HEK293T (cell line): ENCODE measurements at regions not wholly inside any gene's neighbourhood (a gene's known extent, or its start where the extent isn't known, plus 50 kb on each side); places are given as distances from the start of the nearest gene placed in this dataset.
"Not testable (repeated sequence)": the region's sequence is repeated elsewhere in the genome, so short reads cannot be mapped to it uniquely, and the experiment has no call there.

Experiments
- BHLHE40 ChIP-seq: fragments of 450-650 bp; IDR thresholded peaks from 2 replicates; pipeline ENCODE4 v1.6.1; 2016; ENCODE audit warnings: mild to moderate bottlenecking, moderate library complexity, borderline replicate concordance
- FOXA1 ChIP-seq: fragments of 450-650 bp; IDR thresholded peaks from 2 replicates; pipeline ENCODE4 v1.6.1; 2016; ENCODE audit warnings: mild to moderate bottlenecking

GRCh38 chr5:67982160-67982559, 233.4 kb upstream of the PIK3R1 start:
- not testable (repeated sequence) for TF ChIP-seq FOXA1, BHLHE40
